Right lobe of liver (tissue), 6 donors: ENCODE measurements at regions not wholly inside any gene's neighbourhood (a gene's known extent, or its start where the extent isn't known, plus 50 kb on each side); places are given as distances from the start of the nearest gene placed in this dataset.

Source experiments
- ATAC-seq, 4 donors: fragments of 200-7000 bp; cut with Tn5 transposase; one replicate each; pipeline ENCODE4 v1.9.1; 2020; ENCODE audit warnings: mild to moderate bottlenecking in 4 of 4, moderate library complexity in 4 of 4
- DNase-seq, 3 donors: peaks; one replicate each; pipeline ENCODE4 v3.0.0-alpha.2; 2020
- H3K27ac ChIP-seq, 3 donors: fragments of 200-600 bp; one replicate each; pipeline ENCODE4 v1.8.0; 2022
- H3K27me3 ChIP-seq, 2 donors: fragments of 200-600 bp; one replicate each; pipeline ENCODE4 v1.8.0; 2022
- H3K36me3 ChIP-seq, 4 donors: fragments of 200-600 bp; sonication (generic) in 1 of 4; one replicate each; pipeline versions ENCODE4 v1.5.1 to v1.8.0; 2017 to 2022; ENCODE audit warnings: control low read depth in 1 of 4
- H3K4me1 ChIP-seq, 4 donors: fragments of 200-600 bp; sonication (generic) in 1 of 4; one replicate each; pipeline versions ENCODE4 v1.5.1 to v1.8.0; 2017 to 2022; ENCODE audit warnings: control low read depth in 1 of 4
- H3K4me3 ChIP-seq, 3 donors: fragments of 200-600 bp; one replicate each; pipeline ENCODE4 v1.8.0; 2022
- H3K9me3 ChIP-seq, 4 donors: fragments of 200-600 bp; sonication (generic) in 1 of 4; one replicate each; pipeline versions ENCODE4 v1.5.1 to v1.8.0; 2017 to 2022; ENCODE audit warnings: control low read depth in 1 of 4
- CTCF ChIP-seq, 4 donors: fragments of 200-600 bp in 3 of 4; fragments of 450-650 bp in 1 of 4; IDR thresholded peaks; one replicate each; pipeline versions ENCODE4 v1.5.1 to v1.8.0; 2016 to 2022; ENCODE audit warnings: antibody characterized with exemption in 4 of 4, mild to moderate bottlenecking in 2 of 4
- POLR2A ChIP-seq: fragments of 450-650 bp; IDR thresholded peaks from one replicate; pipeline ENCODE4 v1.6.1; 2017; ENCODE audit warnings: antibody characterized with exemption, mild to moderate bottlenecking
- WGBS: methylation state at CpG from one replicate; pipeline ENCODE4 v1.1.6; 2018; ENCODE audit warnings: low coverage, low lambda C conversion rate; ENCODE audit not compliant: insufficient coverage; ENCODE audit errors: missing lambda C conversion rate; 5-methylcytosine and 5-hydroxymethylcytosine counted together
- intact Hi-C, 2 donors: fragments of 100-400 bp; cut with DNase I; formaldehyde crosslinking; loops; one replicate each; pipeline versions ENCODE4 v1.11.2 to v1.14.1; 2022
- donor health status: DM: no; HTN: yes; CAD: no.
- donor health status: DM: no; HTN: no; CAD: no.
- donor health status: DM: no; HTN: no; CAD: no.
- donor health status: DM: no; HTN: yes; CAD: no.
- donor health status: DM: no; HTN: yes; CAD: no.

GRCh38 chr10:107914450-107915214, 750.1 kb upstream of the SORCS1 start:
- WGBS: 6% methylated on average over 24 of the region's 78 CpGs
- no peak for ATAC-seq
- no peak overlapping the region for H3K4me3 ChIP-seq
- peak in 1 of 3 donors; percentile 14 for DNase-seq
- TF ChIP-seq CTCF (IDR thresholded peaks at IDR 0.05) (no peak), POLR2A (no peak)
- peaks cover 0 to 5% of the 10 kb centered on the region in 2 donors for H3K27me3 ChIP-seq
- no peaks in the 10 kb centered on the region for H3K36me3 ChIP-seq
- no peaks in the 10 kb centered on the region for H3K9me3 ChIP-seq
- no peak overlapping the region for H3K27ac ChIP-seq
- intact Hi-C loops: no loop called here
- H3K4me1 ChIP-seq: no peaks in the 10 kb centered on the region

GRCh38 chr10:107913317-107914294, 749.1 kb upstream of the SORCS1 start:
- TF ChIP-seq CTCF (IDR thresholded peaks at IDR 0.05) (no peak), POLR2A (no peak)
- Histone ChIP-seq H3K4me3 (no peak overlapping the region), H3K27me3 (peaks cover 0 to 5% of the 10 kb centered on the region in 2 donors), H3K27ac (no peak overlapping the region), H3K4me1 (no peaks in the 10 kb centered on the region), H3K9me3 (no peaks in the 10 kb centered on the region), H3K36me3 (no peaks in the 10 kb centered on the region)
- ATAC-seq (no peak), DNase-seq (no peak)
- 13% methylated on average over 6 of the region's 6 CpGs for WGBS
- intact Hi-C loops: no loop called here

GRCh38 chr10:107901076-107901475, 736.6 kb upstream of the SORCS1 start:
- TF ChIP-seq POLR2A (no peak), CTCF (IDR thresholded peaks at IDR 0.05) (no peak)
- WGBS: 39% methylated on average over 2 of the region's 2 CpGs
- intact Hi-C loops: no loop called here
- H3K9me3 ChIP-seq: no peaks in the 10 kb centered on the region
- H3K36me3 ChIP-seq: no peaks in the 10 kb centered on the region
- no peaks in the 10 kb centered on the region for H3K27me3 ChIP-seq
- no peak overlapping the region for H3K27ac ChIP-seq
- DNase-seq (no peak), ATAC-seq (no peak)
- no peak overlapping the region for H3K4me3 ChIP-seq
- no peaks in the 10 kb centered on the region for H3K4me1 ChIP-seq

GRCh38 chr10:107900131-107900530, 735.6 kb upstream of the SORCS1 start:
- WGBS: 50% methylated on average over 5 of the region's 5 CpGs
- DNase-seq: no peak
- H3K27me3 ChIP-seq: no peaks in the 10 kb centered on the region
- H3K36me3 ChIP-seq: no peaks in the 10 kb centered on the region
- H3K4me3 ChIP-seq: no peak overlapping the region
- H3K9me3 ChIP-seq: no peaks in the 10 kb centered on the region
- ATAC-seq: no peak
- no peak overlapping the region for H3K27ac ChIP-seq
- no peaks in the 10 kb centered on the region for H3K4me1 ChIP-seq
- intact Hi-C loops: no loop called here
- TF ChIP-seq CTCF (IDR thresholded peaks at IDR 0.05) (no peak), POLR2A (no peak)
